ENCODE measurements at regions not wholly inside any gene's neighbourhood (a gene's known extent, or its start where the extent isn't known, plus 50 kb on each side); places are given as distances from the start of the nearest gene placed in this dataset.

- Histone ChIP-seq H3K36me3 (no peaks in the 10 kb centered on the region), H3K9me3 (no peaks in the 10 kb centered on the region), H3K4me3 (no peak overlapping the region), H3K4me1 (peaks cover 0 to 7% (median 0%) of the 10 kb centered on the region in 9 donors), H3K27ac (no peak overlapping the region), H3K27me3 (no peaks in the 10 kb centered on the region)
- no peak for TF ChIP-seq CTCF (IDR thresholded peaks at IDR 0.05)
- peak in 1 of 8 donors; percentile 46 for ATAC-seq
- WGBS, 2 donors, result 47 to 53% methylated on average over 6 of the region's 6 CpGs
- intact Hi-C loops (cut with DNase I), result no loop called here
- DNase-seq, result no peak
Observed at GRCh38 chr2:19793132-19793750, 108.5 kb downstream of the TTC32 start.

- 70 to 75% methylated on average over 7 of the region's 7 CpGs for WGBS, 2 donors
- no peaks in the 10 kb centered on the region for H3K9me3 ChIP-seq
- ATAC-seq (no peak), DNase-seq (no peak)
- H3K27ac ChIP-seq, result no peak overlapping the region
- intact Hi-C loops (cut with DNase I), result no loop called here
- peaks cover 0 to 15% (median 0%) of the 10 kb centered on the region in 9 donors for H3K4me1 ChIP-seq
- no peak for TF ChIP-seq CTCF (IDR thresholded peaks at IDR 0.05)
- H3K36me3 ChIP-seq, result no peaks in the 10 kb centered on the region
- H3K27me3 ChIP-seq, result no peaks in the 10 kb centered on the region
- no peak overlapping the region for H3K4me3 ChIP-seq
Observed at GRCh38 chr2:19790291-19790690, 111.5 kb downstream of the TTC32 start.

GRCh38 chr2:19787134-19787533, 114.6 kb downstream of the TTC32 start:
- DNase-seq (no peak), ATAC-seq (no peak)
- Histone ChIP-seq H3K4me1 (peaks cover 0 to 12% (median 5%) of the 10 kb centered on the region in 9 donors), H3K9me3 (no peaks in the 10 kb centered on the region), H3K36me3 (no peaks in the 10 kb centered on the region), H3K27me3 (no peaks in the 10 kb centered on the region), H3K4me3 (no peak overlapping the region), H3K27ac (no peak overlapping the region)
- intact Hi-C loops (cut with DNase I), result no loop called here
- TF ChIP-seq CTCF (IDR thresholded peaks at IDR 0.05), result no peak
- 79 to 81% methylated on average over 11 of the region's 11 CpGs for WGBS, 2 donors

GRCh38 chr2:19786408-19787058, 115.2 kb downstream of the TTC32 start:
- intact Hi-C loops (cut with DNase I), result no loop called here
- ATAC-seq (no peak), DNase-seq (no peak)
- peaks cover 0 to 12% (median 5%) of the 10 kb centered on the region in 9 donors for H3K4me1 ChIP-seq
- H3K27me3 ChIP-seq, result no peaks in the 10 kb centered on the region
- no peak overlapping the region for H3K4me3 ChIP-seq
- H3K9me3 ChIP-seq, result no peaks in the 10 kb centered on the region
- 85 to 94% methylated on average over 5 of the region's 5 CpGs for WGBS, 2 donors
- H3K36me3 ChIP-seq, result no peaks in the 10 kb centered on the region
- peak overlapping the region in 1 of 10 donors; percentile 22 for H3K27ac ChIP-seq
- TF ChIP-seq CTCF (IDR thresholded peaks at IDR 0.05), result no peak
